ENCODE measurements at regions not wholly inside any gene's neighbourhood (a gene's known extent, or its start where the extent isn't known, plus 50 kb on each side); places are given as distances from the start of the nearest gene placed in this dataset.
"Not testable (repeated sequence)": the region's sequence is repeated elsewhere in the genome, so short reads cannot be mapped to it uniquely, and the experiment has no call there.

DNA sequence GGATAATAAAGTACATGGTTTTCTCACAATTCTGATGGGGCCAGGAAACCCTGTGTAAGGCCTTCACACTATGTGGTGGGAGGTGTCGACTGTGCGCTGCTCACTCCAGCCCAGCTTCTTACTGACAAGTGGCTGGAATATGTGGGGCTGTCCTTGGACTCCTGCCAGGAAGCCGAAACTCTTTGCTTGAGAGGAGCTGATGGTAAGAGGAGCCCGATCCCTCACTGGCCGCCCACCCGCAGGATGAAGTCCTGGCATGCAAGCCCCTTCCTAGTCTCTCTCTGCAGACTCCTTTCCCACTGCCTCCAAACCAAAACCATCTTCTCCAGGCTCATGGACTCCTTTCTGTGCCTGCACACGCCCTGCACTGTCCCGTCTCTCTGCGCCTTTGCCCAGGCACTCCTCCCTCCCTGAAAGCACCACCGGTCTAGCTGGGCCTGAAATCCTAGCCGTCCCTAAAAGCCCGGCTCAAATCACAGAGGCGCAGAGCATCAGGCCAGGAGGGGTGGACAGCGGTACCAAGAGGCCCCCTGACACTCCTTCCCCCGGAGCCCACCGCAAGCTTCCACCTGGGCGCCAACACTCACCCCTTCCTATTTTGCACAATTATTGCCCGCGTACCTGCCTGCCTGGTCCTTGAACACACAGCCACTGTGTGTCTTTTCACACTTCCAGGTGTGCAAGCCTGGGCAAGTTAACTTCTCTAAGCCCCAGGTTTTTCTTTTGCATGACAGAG, 125.8 kb upstream of the ZNF746 start:
- TF ChIP-seq, protein P1, sequence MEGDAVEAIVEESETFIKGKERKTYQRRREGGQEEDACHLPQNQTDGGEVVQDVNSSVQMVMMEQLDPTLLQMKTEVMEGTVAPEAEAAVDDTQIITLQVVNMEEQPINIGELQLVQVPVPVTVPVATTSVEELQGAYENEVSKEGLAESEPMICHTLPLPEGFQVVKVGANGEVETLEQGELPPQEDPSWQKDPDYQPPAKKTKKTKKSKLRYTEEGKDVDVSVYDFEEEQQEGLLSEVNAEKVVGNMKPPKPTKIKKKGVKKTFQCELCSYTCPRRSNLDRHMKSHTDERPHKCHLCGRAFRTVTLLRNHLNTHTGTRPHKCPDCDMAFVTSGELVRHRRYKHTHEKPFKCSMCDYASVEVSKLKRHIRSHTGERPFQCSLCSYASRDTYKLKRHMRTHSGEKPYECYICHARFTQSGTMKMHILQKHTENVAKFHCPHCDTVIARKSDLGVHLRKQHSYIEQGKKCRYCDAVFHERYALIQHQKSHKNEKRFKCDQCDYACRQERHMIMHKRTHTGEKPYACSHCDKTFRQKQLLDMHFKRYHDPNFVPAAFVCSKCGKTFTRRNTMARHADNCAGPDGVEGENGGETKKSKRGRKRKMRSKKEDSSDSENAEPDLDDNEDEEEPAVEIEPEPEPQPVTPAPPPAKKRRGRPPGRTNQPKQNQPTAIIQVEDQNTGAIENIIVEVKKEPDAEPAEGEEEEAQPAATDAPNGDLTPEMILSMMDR (conservative IDR thresholded peaks at IDR 0.05): not testable (repeated sequence)
- TF ChIP-seq EZH2 (IDR thresholded peaks at IDR 0.05; ENCODE audit: low read depth): not testable (repeated sequence)
